GM21515 (cell line): ENCODE measurements at regions not wholly inside any gene's neighbourhood (a gene's known extent, or its start where the extent isn't known, plus 50 kb on each side); places are given as distances from the start of the nearest gene placed in this dataset.

Source experiments
- ATAC-seq: cut with Tn5 transposase; IDR thresholded peaks from one replicate; pipeline ENCODE4 v1.9.1; 2021; ENCODE audit not compliant: unreplicated experiment

DNA sequence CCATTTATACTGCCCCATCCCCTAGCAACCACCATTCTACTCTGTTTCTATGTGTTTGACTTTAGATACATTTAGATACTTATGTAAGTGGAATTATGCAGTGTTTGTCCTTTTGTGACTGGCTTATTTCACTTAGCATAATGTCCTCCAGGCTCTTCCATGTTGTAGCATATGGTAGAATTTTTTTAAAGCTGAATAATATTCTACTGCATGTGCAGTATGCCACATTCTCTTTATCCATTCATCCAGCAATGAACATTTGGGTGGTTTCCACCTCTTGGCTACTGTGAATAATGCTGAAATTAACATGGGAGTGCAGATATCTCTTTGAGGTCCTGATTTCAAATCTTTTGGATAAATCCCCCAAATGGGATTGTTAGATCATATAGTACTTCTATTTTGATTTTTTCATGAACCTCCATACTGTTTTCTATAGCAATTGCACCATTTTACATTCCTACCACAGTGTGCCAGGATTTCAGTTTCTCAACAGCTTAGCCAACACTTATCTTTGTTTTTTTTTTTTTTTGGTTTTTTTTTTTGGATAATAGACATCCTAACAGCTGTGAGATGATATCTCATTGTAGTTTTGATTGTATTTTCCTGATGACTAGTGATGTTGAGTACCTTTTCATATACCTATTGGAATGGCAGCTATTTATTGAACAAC lies 105.9 kb upstream of the LNX1 start:
- no peak for ATAC-seq

DNA sequence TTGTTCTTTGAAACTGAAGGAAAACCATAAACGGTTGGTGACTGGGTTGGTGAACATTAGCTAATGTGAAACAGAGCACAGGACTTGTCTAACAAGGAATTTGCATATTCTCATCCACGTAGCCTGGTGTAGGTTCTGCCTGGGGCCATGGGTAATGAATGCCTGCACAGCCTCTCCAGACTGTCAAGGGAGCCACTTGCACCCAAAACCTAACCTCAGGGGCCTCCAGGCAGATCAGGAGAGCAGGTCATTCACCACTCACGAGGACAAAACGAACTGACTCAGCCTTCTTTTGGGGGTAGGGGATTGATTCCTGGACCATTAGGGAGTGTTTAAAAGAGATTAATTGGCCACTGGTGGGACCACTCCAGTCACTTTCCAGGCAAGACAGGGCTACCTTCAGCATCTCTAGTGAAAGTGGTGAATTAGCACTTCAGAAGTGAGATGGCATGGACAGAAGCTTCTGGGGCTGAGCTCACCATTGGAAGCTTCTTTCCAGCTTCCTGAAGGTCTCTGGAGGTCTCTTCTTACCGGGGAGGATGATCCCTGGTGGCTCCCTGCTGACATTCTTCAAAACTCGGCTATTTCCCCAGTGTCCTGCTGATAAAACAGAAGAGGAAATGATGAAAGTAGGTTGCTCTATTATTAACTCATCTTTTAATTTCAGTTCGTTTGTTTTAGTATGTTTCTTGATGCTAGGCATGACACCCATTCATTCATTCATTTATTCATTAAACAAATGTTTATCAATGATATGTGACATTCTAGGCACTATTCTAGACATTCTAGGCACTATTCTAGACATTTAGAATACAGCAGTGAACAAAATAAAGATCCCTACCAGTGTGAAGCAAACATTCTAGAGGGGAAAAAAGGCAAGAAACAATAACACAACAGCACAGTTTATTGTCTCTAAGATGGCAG lies 104.5 kb upstream of the LNX1 start:
- ATAC-seq = peak; percentile 64

DNA sequence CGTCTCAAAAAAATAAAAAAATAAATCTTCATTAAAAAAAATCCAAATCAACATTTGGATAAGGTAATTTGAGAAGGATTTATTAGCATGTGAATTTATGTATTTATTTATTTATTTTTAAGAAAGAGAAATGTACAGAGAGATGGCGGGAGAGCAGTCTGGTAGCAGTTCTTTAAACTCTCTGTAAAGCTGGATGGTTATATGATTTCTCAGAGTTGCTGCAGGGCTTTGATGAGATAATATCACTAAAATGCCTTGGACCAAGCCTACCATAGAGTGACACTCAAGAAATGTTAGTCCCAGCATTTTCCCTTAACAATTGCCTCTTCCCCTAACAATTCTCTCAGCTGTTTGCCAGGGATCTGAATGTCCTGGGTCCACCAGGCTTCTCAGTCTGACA lies 103.4 kb upstream of the LNX1 start:
- no peak for ATAC-seq

DNA sequence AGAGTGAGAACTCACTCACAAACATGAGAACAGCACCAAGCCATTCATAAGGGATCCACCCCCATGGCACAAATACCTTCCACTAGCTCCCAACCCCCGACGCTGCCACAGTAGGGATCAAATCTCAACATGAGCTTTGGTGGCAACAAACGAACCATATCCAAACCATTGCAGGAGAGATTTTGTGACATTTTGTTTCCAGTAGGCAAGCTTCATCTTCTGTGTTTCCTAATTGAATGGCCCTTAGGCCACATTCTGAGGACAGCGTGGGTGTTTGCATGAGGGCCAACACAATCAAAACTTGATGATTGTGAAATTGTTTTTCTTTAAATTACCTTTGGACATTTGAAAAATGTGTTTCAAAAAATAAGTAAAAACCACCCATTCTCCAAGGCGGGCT lies 102.6 kb upstream of the LNX1 start:
- ATAC-seq = no peak

DNA sequence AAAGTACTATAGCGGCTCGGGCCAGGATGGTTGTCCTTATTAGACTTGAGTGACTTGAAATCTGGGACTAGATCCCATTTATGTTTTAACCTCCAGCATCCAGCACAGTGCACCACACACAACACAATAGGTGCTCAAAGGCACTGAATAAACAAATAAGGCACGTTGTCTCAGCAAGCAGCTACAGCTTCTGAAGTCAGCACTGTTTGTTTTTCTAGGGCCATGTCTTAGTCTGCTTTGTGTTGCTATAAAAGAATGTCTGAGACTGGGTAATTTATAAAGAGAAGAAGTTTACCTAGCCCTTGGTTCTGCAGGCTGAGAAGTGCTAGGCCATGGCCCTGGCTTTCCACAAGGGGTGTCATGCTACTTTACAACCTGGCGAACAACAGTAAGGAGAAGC lies 102.1 kb upstream of the LNX1 start:
- no peak for ATAC-seq

DNA sequence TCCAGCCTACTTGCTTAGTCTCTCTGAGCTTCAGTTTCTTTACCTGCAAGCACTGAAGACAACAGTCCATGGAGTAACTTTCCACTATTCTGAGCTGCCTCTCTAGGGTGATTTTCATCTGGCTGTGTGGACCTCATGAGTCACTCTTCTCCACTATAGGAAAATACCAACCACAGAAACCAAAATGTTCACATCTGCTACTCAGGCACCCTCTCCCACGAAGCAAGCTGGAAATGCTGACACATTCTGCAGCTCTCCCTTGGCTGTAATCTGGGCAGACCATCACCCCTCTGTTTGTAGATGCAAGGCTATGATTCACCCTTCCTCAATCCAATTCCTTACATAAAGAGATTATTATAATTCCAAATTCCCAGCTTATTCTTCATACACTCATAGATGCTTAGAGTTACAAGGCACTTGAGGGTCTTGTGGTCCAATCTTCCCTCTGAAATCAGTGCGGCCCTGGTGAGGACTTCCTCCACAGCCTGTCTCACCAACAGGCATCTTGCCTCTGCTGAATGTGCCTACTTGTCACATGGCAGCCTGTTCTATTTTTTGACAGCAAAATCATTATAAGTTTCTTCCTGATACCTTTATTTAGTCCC lies 97.0 kb upstream of the LNX1 start:
- ATAC-seq = peak; percentile 71

DNA sequence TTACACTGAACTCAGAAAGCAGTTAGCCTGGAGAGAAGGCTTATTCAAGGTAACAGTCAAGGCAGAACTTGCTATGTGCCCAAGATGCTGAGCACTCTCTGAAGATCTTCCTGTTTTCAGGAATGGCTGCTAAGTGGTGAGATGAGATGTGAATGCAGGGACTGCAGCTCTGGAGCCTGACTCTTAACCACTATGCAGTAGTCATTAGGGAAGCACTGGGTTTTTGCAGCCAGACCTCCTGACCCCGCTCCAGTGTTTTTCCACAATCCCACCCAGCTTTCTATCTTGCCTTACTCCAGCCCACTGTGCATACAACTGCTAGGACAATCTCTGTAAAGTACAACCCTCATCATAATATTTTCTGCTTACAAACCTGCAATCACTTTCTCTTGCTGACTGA lies 95.2 kb upstream of the LNX1 start:
- no peak for ATAC-seq

DNA sequence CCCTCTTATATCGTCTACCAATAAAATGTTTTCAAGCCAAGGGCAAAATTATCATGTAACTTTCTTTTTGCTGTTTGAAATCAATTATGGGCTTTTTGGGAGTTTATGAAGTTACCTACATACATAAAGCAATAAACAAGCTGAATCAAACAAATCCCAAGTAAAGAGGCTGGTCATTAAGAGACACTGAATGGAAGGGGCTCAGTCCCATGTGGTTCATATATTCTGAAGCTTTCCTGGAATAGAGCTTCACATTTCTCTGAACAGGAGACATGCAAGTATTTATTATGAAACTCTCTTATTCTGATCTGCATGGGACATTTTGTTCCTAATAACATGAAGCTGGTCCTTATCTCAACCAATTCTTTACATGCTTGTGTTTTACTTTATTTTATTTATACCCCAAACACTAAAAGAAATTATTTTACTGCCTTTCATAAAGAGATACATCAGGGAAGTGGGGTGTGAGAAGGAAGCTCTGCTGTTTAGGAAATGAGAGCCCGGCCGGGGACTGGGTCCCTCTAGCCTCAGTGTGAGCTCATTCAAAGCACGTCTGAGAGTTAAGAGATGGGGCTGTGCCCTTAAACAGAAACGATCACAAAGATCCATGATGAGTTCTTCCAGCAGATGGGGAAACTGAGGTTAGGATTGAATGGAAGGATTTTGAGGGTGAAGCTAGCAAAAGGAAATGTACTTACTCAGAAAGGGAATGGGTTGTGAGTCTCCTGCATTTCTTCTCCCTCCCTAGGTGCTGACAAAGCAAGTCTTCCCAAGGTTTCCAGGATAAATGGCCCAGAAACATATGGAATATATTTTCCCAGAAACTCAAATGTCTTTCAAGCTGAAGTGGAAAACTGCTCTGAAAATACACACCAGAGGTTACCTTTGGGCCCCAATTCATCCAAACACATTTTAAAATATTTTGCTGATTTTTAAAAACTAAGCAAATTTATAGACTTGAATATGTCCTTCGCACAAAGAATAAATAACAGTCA lies 93.1 kb upstream of the LNX1 start:
- no peak for ATAC-seq

DNA sequence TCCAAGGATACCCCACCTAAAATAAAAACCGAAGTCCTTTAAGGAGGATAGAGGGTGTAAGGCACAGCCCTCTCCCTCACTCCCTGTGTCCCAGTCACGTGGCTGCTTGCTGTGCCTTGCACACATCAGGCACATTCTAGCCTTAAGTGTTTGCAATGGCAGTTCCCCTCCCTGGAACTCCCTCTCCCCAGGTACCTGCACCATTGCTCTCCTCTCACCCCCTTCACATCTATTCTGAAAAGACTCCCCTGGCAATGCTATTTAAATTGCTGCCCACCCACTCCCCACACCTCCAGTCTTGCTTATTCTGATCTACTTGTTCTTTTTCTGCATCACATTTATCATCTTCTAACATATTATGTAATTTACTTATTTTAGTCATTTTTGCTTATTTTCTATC lies 91.6 kb upstream of the LNX1 start:
- no peak for ATAC-seq

DNA sequence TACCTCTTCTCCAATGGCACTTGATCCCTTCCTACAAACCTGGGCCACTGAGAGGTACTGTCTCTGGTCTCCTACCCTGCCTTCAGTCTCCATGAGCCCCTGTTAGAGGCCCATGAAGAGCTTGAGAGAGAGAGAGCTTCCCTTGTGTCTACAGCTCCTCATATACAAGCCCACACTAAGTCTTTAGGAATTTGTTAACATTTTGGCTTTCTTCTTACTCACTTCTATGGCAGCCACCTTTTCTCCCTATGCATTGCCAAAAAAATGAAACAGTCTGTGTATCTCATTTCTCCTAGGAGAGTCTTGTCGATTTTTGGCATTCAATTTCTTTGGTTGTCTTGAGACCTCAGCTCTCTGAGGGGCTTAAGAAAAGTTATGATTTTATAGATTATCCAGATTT lies 90.9 kb upstream of the LNX1 start:
- no peak for ATAC-seq

DNA sequence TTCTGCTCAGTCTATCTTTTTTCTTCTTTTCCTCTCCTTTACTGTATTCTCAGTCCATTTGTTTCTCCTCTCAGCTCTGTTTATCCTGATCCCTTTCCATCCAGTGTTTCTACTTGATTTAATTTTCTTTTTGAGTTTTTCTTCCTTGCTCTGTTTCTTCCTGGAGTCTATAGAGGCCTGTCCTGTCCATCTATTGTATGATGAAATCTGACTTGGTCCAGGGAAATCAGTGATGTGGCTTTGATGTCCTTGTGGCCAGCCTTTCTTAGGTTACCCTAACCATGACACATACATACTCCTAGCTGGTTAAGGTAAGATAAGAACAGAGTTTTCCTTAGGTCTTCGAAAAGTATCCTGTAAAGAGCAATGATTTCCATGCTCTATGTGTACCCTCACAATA lies 89.3 kb upstream of the LNX1 start:
- no peak for ATAC-seq

DNA sequence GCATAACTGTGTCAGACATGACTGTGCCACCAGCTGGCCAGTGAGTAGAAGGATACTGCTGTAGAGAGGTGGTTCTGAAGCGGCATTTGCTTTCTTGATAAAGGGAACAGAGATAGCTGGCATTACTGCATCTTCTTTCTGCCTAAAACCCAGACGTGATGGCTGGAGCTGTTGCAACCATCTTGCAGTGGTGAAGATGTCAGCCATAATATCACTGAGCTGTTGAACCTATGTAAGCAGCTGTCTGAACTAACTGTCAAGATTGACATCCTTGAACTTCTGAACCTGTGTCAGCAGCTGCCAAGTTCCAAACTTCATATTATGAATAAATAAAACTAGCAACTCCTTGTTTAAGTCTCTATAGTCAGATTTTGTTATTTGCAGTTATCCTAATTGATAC lies 88.9 kb upstream of the LNX1 start:
- ATAC-seq = no peak

DNA sequence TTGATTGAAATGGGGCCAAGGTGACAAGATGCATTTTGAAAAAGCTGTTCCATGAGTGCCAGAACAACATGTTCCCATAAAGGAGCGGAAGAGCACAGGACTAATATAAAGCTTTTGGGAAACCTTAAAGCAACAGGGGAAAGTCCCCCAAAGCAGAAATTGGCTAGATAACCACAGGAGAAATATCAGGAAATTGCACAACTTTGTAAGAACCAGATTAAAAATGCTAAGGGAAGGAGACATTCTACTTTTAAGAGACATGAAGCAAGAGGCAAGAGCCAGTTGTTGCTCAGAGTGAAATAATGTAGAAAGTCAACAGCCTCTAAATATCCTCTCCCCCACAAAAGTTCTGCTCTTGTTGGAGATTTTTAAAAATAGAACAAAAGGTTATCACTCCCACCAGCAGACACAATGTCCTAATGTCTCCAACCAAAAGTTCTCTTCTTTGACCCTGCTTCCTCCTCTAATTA lies 85.2 kb upstream of the LNX1 start:
- ATAC-seq = no peak

DNA sequence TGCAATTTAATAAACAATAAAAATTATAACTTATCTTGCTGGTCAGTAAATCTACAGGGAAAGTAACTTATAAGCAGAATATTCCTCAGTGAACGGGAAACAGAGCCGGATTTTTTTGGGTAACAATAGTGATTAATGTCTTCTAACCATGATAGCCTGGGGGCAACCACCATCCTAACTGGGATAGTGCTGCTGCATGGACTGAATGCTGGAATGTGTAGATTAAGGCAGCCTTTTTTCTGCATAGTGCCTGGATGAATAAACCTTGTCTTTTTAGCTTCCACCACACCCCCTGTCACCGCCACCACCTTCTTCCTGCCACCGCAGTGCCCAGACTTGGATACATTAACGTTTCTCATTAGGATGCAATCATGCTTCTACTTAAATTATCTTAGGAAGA lies 83.6 kb upstream of the LNX1 start:
- ATAC-seq = no peak

DNA sequence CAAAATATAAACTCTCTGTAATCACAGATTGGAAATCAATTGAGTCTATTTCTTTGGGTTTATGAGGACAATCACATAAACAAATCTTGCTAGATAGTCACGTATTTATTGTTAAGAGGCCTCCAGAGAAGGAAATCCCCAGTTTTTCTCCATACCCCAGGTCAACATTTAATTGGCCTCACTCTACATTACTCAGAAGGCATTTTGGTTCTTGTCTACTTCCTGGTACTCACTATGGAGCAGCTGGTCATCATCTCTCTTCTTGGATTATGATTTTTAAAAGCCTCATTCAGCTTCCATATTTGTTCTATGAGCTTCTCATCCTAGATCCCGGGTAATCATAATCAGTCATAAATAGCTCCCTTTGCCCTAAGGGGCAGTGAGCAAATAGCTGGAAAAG lies 81.6 kb upstream of the LNX1 start:
- ATAC-seq = no peak

DNA sequence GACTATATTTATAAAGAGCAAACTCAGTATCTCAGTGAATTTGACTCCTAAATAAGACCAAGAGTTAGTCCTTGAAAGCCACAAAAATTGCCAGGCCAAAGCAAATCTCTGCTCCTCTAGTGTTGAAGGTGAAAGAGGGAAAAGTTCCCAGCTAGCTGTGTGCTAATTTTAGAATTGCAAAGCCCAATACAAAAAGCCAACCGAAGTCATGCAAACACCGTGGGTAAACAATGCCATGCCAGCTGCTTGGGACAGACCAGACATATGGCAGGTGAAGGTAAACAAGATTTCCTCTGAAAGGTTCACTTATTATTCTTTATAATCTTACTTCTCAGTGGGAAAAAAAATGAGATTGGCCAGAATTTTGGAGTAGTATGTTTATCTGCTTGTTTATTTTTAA lies 80.5 kb upstream of the LNX1 start:
- ATAC-seq = no peak

DNA sequence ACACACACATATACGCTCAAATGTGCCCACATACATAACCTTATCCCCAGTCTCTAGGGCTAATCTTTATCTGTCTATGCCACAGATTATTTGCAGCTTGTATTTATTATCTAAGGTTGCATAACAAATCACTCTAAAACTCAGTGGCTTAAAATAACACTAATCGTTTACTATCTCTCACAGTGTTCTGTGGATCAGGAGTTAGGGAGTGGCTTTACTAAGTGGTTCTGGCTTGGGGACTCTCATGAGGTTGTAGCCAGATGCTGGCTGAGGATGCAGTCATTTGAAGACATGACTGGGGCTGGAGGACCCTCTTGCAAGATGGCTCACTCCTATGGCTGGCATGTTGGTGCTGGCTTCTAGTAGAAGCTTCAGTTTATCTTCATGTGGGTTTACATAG lies 68.5 kb upstream of the LNX1 start:
- no peak for ATAC-seq

DNA sequence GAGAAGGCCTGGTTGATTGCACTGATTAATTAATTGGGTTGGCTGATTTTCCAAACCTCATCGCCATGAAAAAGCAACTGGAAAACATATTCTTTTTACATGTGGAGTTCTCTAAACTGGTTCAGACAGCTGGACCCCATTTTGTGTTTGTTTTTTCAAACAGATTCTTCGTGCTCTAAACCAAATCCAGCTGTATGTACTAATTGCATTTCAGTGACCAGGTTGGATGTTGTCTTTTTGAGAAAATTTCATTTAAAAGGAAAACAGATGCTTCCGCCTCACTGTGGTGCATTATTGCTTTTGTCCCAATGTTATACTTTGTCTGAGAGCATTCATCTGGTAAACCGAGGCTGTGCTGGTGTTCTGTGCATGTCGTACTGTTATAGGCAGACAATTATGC lies 67.8 kb upstream of the LNX1 start:
- ATAC-seq = no peak

DNA sequence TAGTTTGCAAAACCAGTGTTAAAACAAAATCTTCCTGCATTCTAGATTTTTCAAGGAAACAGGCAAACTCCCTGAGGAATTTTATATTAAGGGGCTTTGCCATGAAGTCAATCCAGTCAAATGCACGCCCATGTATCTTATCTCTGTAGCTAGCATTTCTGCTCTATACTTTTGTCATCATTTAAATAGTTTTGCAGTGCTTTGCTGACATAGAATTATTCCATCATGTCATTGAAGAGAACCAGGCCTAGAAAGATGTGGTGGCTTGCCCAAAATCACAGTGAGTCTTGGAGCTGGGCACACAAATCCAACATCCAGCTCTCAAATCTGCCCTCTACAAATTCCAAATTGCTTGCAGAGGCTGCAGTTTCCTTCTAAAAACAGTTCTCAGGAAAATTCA lies 66.7 kb upstream of the LNX1 start:
- ATAC-seq = no peak

DNA sequence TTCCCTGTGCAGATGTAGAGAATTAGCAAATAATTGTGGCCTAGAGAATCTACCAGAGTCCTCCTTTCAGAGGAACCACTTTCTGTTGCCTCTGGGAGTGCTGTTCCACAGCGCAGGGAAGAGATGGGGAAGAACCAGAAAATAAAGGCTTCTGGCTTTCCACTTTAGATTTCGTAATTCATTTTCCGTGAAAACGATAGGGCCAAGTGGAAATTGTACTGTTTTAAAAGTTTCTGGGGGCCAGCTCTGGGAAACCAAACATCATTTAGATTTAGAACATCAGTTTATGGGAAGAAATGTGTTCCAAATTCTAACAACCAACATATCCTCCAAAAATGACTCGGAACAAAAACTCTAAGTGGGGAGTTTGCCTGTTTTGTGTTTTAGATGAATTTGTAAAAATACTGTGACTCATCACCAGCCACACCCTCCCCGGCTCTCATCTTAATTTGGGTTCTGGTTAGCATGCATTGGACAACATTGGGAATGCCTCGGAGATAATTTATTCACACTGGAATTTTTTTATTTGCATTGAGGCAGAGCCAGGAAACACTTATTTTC lies 65.2 kb upstream of the LNX1 start:
- ATAC-seq = no peak
